GM21423 (cell line): ENCODE measurements at regions not wholly inside any gene's neighbourhood (a gene's known extent, or its start where the extent isn't known, plus 50 kb on each side); places are given as distances from the start of the nearest gene placed in this dataset.

Source experiments
- ATAC-seq: cut with Tn5 transposase; IDR thresholded peaks from one replicate; pipeline ENCODE4 v1.9.1; 2021; ENCODE audit warnings: mild to moderate bottlenecking, moderate library complexity; ENCODE audit not compliant: unreplicated experiment

DNA sequence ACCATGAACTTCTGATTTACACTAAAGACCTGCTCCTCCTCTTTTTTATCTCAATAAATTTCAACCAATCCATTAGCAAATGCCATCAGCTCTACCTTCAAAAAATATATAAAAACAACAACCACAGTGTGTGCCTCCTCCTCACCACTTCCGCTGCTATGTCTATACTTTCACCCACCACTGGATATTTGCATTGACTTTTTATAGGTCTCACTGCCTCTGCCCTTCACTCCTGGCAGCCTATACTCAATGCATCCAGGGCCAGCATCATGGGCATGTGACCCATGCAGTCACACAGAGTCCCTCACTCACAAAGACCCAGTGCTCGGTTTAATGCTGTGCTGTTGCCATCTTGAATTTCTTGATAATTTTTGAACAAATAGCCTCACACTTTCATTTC, 53.5 kb upstream of the CCDC54 start:
- ATAC-seq = no peak

- no peak for ATAC-seq
These were observed 51.8 kb upstream of the CCDC54 start for GRCh38 chr3:107325446-107325845.
